SJCRH30 (cell line): ENCODE measurements at regions not wholly inside any gene's neighbourhood (a gene's known extent, or its start where the extent isn't known, plus 50 kb on each side); places are given as distances from the start of the nearest gene placed in this dataset.
A peak's percentile ranks its signal among the peaks of the same experiment; 100 is the strongest.

Experiments
- DNase-seq, 2 experiments: peaks; one replicate each; pipeline ENCODE4 v3.0.0-alpha.2; 2015 to 2020
- H3K27ac ChIP-seq: fragments of 250-450 bp; sonication (Bioruptor Pico); 2 replicates; pipeline ENCODE4 v1.5.1; 2020; ENCODE audit warnings: mild to moderate bottlenecking, moderate library complexity
- H3K27me3 ChIP-seq: fragments of 250-450 bp; sonication (Bioruptor Pico); 2 replicates; pipeline ENCODE4 v1.5.1; 2020; ENCODE audit warnings: mild to moderate bottlenecking, moderate library complexity
- H3K36me3 ChIP-seq: fragments of 250-450 bp; sonication (Bioruptor Pico); 2 replicates; pipeline ENCODE4 v1.5.1; 2020; ENCODE audit warnings: mild to moderate bottlenecking, moderate library complexity
- H3K4me1 ChIP-seq: fragments of 250-450 bp; sonication (Bioruptor Pico); 2 replicates; pipeline ENCODE4 v1.5.1; 2020; ENCODE audit warnings: mild to moderate bottlenecking, moderate library complexity
- H3K4me3 ChIP-seq: fragments of 250-450 bp; sonication (Bioruptor Pico); 2 replicates; pipeline ENCODE4 v1.5.1; 2020; ENCODE audit warnings: mild to moderate bottlenecking, moderate library complexity
- H3K9me3 ChIP-seq: fragments of 250-450 bp; sonication (Bioruptor Pico); replicated peaks from 2 replicates; pipeline ENCODE4 v1.5.1; 2020; ENCODE audit warnings: mild to moderate bottlenecking, moderate library complexity

- Histone ChIP-seq H3K9me3 (no peaks in the 10 kb centered on the region), H3K36me3 (no peaks in the 10 kb centered on the region), H3K4me3 (no peak overlapping the region), H3K27me3 (0 out of 2 replicates have a peak, but pooled peaks cover 2% of the 10 kb centered on the region), H3K4me1 (peaks cover 10% of the 10 kb centered on the region), H3K27ac (no peak overlapping the region)
- DNase-seq, result no peak
These were observed 63.5 kb upstream of the ROR1 start for GRCh38 chr1:63710308-63710707.

- H3K27ac ChIP-seq, result no peak overlapping the region
- H3K27me3 ChIP-seq, result 0 out of 2 replicates have a peak, but pooled peaks cover 2% of the 10 kb centered on the region
- H3K4me3 ChIP-seq, result no peak overlapping the region
- H3K36me3 ChIP-seq, result no peaks in the 10 kb centered on the region
- DNase-seq, result no peak
- no peaks in the 10 kb centered on the region for H3K9me3 ChIP-seq
- peaks cover 10% of the 10 kb centered on the region for H3K4me1 ChIP-seq
These were observed 62.9 kb upstream of the ROR1 start for GRCh38 chr1:63710761-63711380.

- Histone ChIP-seq H3K27me3 (no peaks in the 10 kb centered on the region), H3K27ac (no peak overlapping the region), H3K9me3 (no peaks in the 10 kb centered on the region), H3K4me3 (no peak overlapping the region), H3K36me3 (no peaks in the 10 kb centered on the region), H3K4me1 (peaks cover 10% of the 10 kb centered on the region)
- DNase-seq, result no peak
These were observed 60.8 kb upstream of the ROR1 start for GRCh38 chr1:63713041-63713440.

GRCh38 chr1:63713627-63714481 lies 60.0 kb upstream of the ROR1 start:
- no peaks in the 10 kb centered on the region for H3K27me3 ChIP-seq
- no peak overlapping the region for H3K4me3 ChIP-seq
- H3K36me3 ChIP-seq, result no peaks in the 10 kb centered on the region
- no peaks in the 10 kb centered on the region for H3K9me3 ChIP-seq
- peak; percentile 86 to 91 for DNase-seq
- peaks cover 10% of the 10 kb centered on the region for H3K4me1 ChIP-seq
- H3K27ac ChIP-seq, result no peak overlapping the region

GRCh38 chr1:63714482-63714760 lies 59.4 kb upstream of the ROR1 start:
- Histone ChIP-seq H3K27me3 (no peaks in the 10 kb centered on the region), H3K27ac (no peak overlapping the region), H3K9me3 (no peaks in the 10 kb centered on the region), H3K4me3 (no peak overlapping the region), H3K36me3 (no peaks in the 10 kb centered on the region), H3K4me1 (peaks cover 10% of the 10 kb centered on the region)
- DNase-seq, result no peak

- DNase-seq, result no peak
- H3K4me3 ChIP-seq, result no peak overlapping the region
- H3K36me3 ChIP-seq, result no peaks in the 10 kb centered on the region
- H3K27ac ChIP-seq, result no peak overlapping the region
- H3K27me3 ChIP-seq, result no peaks in the 10 kb centered on the region
- peaks cover 10% of the 10 kb centered on the region for H3K4me1 ChIP-seq
- no peaks in the 10 kb centered on the region for H3K9me3 ChIP-seq
These were observed 56.2 kb upstream of the ROR1 start for GRCh38 chr1:63717511-63718065.

GRCh38 chr1:63718541-63718970 lies 55.3 kb upstream of the ROR1 start:
- Histone ChIP-seq H3K36me3 (no peaks in the 10 kb centered on the region), H3K4me3 (no peak overlapping the region), H3K9me3 (no peaks in the 10 kb centered on the region), H3K4me1 (peaks cover 9% of the 10 kb centered on the region), H3K27me3 (no peaks in the 10 kb centered on the region), H3K27ac (no peak overlapping the region)
- DNase-seq, result no peak

- Histone ChIP-seq H3K4me3 (no peak overlapping the region), H3K4me1 (no peaks in the 10 kb centered on the region), H3K9me3 (no peaks in the 10 kb centered on the region), H3K27me3 (no peaks in the 10 kb centered on the region), H3K36me3 (no peaks in the 10 kb centered on the region), H3K27ac (no peak overlapping the region)
- peak; percentile 11 to 30 for DNase-seq
These were observed 52.2 kb upstream of the ROR1 start for GRCh38 chr1:63721531-63722189.

- H3K4me3 ChIP-seq, result no peak overlapping the region
- no peaks in the 10 kb centered on the region for H3K27me3 ChIP-seq
- no peak overlapping the region for H3K27ac ChIP-seq
- peaks cover 2% of the 10 kb centered on the region; the same call in 1 of the 2 replicates for H3K4me1 ChIP-seq
- no peak for DNase-seq
- H3K9me3 ChIP-seq, result no peaks in the 10 kb centered on the region
- H3K36me3 ChIP-seq, result no peaks in the 10 kb centered on the region
These were observed 50.2 kb upstream of the ROR1 start for GRCh38 chr1:63723602-63724001.
